ENCODE measurements at regions not wholly inside any gene's neighbourhood (a gene's known extent, or its start where the extent isn't known, plus 50 kb on each side); places are given as distances from the start of the nearest gene placed in this dataset.

- peak; percentile 45 to 46 for DNase-seq (ENCODE audit: low read depth in 2 of 2)
- H3K4me3 ChIP-seq (replicated peaks in 1 of 2; ENCODE audit: low read depth in 2 of 2, low read length in 2 of 2) = no peak overlapping the region
- TF ChIP-seq CTCF (IDR thresholded peaks at IDR 0.05; ENCODE audit: low read depth, low read length) = no peak
These were observed 119.9 kb downstream of the CTTN start for GRCh38 chr11:70517988-70518907.

- H3K4me3 ChIP-seq (replicated peaks in 1 of 2; ENCODE audit: low read depth in 2 of 2, low read length in 2 of 2) = no peak overlapping the region
- TF ChIP-seq CTCF (IDR thresholded peaks at IDR 0.05; ENCODE audit: low read depth, low read length) = no peak
- no peak for DNase-seq (ENCODE audit: low read depth in 2 of 2)
These were observed 120.8 kb downstream of the CTTN start for GRCh38 chr11:70519117-70519516.

- no peak for DNase-seq (ENCODE audit: low read depth in 2 of 2)
- no peak for TF ChIP-seq CTCF (IDR thresholded peaks at IDR 0.05; ENCODE audit: low read depth, low read length)
- H3K4me3 ChIP-seq (replicated peaks in 1 of 2; ENCODE audit: low read depth in 2 of 2, low read length in 2 of 2) = no peak overlapping the region
These were observed 123.4 kb downstream of the CTTN start for GRCh38 chr11:70521475-70522308.

GRCh38 chr11:70522309-70522592 lies 123.9 kb downstream of the CTTN start:
- no peak for DNase-seq (ENCODE audit: low read depth in 2 of 2)

GRCh38 chr11:70522593-70523311 lies 124.4 kb downstream of the CTTN start:
- no peak for TF ChIP-seq CTCF (IDR thresholded peaks at IDR 0.05; ENCODE audit: low read depth, low read length)
- H3K4me3 ChIP-seq (replicated peaks in 1 of 2; ENCODE audit: low read depth in 2 of 2, low read length in 2 of 2) = no peak overlapping the region

More at GRCh38 chr11:70522309-70522592, 123.9 kb downstream of the CTTN start:
- H3K4me3 ChIP-seq (replicated peaks in 1 of 2; ENCODE audit: low read depth in 2 of 2, low read length in 2 of 2) = no peak overlapping the region
- TF ChIP-seq CTCF (IDR thresholded peaks at IDR 0.05; ENCODE audit: low read depth, low read length) = no peak

GRCh38 chr11:70523384-70524095 lies 125.2 kb downstream of the CTTN start:
- no peak for TF ChIP-seq CTCF (IDR thresholded peaks at IDR 0.05; ENCODE audit: low read depth, low read length)
- no peak for DNase-seq (ENCODE audit: low read depth in 2 of 2)
- no peak overlapping the region for H3K4me3 ChIP-seq (replicated peaks in 1 of 2; ENCODE audit: low read depth in 2 of 2, low read length in 2 of 2)

More at GRCh38 chr11:70522593-70523311, 124.4 kb downstream of the CTTN start:
- no peak for DNase-seq (ENCODE audit: low read depth in 2 of 2)

Data from cardiac fibroblast (primary cell).